Activated naive CD4-positive, alpha-beta T cell treated with anti-CD3 and anti-CD28 coated beads, Interleukin-2, amount 50 U/mL, for 16 hours (primary cell): ENCODE measurements at regions not wholly inside any gene's neighbourhood (a gene's known extent, or its start where the extent isn't known, plus 50 kb on each side); places are given as distances from the start of the nearest gene placed in this dataset.
A peak's percentile ranks its signal among the peaks of the same experiment; 100 is the strongest.
"Not testable (repeated sequence)": the region's sequence is repeated elsewhere in the genome, so short reads cannot be mapped to it uniquely, and the experiment has no call there.

ENCODE experiments used
- DNase-seq: peaks from one replicate; pipeline ENCODE4 v3.0.0-alpha.2; 2020

DNA sequence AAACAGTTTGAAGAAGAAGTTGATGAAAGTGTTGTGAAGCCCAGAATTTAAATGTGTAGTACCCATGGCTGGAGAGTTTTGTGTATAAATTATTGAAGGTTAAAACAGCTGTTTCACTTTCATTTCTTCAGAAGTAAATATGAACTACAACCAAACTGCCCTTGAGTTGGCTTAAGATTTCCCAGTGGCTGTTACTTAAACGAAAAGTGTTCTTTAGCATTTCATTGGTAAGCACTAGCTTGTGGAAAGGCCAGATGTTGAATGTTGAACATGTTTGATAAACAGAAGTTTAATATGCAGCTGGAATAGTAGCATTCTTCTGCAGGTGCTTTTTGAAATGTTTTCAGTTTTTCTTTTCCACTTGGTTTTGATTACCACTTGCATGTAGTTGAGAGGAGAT lies 83.2 kb upstream of the TNRC6B start:
- no peak for DNase-seq

DNA sequence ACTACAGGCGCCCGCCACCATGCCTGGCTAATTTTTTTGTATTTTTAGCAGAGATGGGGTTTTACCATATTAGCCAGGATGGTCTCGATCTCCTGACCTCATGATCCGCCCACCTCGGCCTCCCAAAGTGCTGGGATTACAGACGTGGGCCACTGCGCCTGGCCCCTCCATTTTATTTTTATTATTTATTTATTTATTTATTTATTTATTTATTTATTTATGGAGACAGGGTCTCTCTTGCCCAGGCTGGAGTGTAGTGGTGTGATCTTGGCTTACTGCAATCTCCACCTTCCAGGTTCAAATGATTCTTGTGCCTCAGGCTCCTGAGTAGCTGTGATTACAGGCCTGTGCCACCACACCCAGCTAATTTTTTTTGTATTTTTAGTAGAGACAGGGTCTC lies 77.8 kb upstream of the TNRC6B start:
- DNase-seq, result not testable (repeated sequence)

- DNase-seq, result no peak
These were observed 72.0 kb upstream of the TNRC6B start for GRCh38 chr22:40105755-40106154.

DNA sequence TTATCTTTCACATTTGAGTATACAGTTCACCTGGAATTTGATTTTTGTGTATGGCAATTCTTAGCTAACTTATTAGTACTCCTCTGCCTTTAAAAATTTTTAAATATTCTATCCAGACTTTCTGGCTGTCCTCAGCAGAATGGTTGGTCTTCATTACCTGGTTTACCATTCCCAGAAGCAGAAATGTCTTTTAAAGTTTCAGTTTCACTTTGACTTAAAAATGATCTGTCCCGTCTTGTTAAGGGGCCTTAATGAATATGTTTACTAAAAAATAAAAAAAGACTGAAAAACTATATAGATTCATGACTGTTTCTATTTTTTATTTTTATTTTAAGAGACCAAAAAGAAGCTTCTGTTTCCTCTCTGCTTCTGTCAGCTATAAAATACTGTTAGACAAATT lies 70.5 kb upstream of the TNRC6B start:
- DNase-seq, result no peak

DNA sequence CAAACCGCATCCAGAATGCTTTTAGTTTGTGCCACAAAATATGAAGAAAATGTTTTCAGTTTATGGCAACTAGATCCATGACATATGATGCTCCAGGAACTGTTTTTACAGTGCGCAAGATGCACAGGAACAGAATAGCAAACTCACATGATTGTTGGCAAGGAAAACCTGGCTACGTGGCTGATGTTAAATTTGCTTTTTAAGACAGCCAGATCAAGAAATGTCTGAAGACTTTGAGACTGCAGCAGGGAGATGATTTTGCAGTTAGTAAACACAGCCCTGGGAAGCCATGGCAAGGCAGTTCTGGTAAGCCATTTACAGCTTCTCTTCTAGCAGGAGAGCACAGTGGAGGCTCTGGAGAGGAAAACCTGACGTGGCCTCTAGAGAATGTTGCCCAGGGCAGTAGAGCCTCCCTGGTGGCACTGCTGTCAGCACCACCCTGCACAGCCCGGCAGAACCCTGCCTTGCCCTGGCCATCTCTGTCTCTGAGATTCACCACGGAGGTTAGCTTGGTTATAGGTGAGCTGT lies 69.8 kb upstream of the TNRC6B start:
- peak; percentile 15 for DNase-seq

GRCh38 chr22:40108396-40108795 lies 69.3 kb upstream of the TNRC6B start:
- no peak for DNase-seq

- DNase-seq, result not testable (repeated sequence)
These were observed 68.8 kb upstream of the TNRC6B start for GRCh38 chr22:40108926-40109325.

GRCh38 chr22:40111451-40111850 lies 66.3 kb upstream of the TNRC6B start:
- no peak for DNase-seq

GRCh38 chr22:40112595-40112994 lies 65.1 kb upstream of the TNRC6B start:
- DNase-seq, result no peak

DNA sequence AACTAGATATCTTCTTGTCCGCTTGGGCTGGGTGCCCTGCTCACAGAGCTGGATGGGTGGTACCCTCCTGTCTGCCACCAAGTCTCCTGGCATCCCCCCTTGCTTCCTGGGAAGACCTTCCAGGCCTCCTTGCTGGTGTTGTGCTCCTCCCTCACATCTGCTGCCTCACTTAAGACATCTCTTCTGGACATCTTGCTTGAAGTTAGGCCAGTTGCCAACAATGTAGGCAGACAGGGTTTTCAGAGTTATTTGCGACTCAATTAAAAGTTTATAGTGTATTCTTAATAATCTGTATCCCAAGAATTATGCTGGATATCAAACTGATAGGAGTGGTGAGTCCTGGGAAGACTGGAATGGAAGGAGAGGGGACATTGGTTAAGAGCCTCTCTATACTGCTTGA lies 64.0 kb upstream of the TNRC6B start:
- no peak for DNase-seq

DNA sequence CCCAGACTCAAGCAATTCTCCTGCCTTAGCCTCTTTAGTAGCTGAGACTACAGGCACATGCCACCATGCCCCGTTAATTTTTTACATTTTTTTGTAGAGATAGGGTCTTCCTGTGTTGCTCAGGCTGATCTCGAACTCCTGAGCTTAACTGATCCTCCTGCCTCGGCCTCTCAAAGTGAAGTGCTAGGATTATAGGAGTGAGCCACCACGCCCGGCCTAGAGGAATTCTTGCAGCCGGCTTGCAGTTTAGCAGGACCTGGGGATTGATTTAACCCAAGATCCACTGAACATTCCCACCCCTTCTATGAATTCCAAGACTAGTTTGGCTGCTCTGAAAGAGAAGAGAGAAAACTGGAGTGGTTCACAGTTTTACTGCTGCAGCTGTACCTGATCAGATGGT lies 63.3 kb upstream of the TNRC6B start:
- no peak for DNase-seq

DNA sequence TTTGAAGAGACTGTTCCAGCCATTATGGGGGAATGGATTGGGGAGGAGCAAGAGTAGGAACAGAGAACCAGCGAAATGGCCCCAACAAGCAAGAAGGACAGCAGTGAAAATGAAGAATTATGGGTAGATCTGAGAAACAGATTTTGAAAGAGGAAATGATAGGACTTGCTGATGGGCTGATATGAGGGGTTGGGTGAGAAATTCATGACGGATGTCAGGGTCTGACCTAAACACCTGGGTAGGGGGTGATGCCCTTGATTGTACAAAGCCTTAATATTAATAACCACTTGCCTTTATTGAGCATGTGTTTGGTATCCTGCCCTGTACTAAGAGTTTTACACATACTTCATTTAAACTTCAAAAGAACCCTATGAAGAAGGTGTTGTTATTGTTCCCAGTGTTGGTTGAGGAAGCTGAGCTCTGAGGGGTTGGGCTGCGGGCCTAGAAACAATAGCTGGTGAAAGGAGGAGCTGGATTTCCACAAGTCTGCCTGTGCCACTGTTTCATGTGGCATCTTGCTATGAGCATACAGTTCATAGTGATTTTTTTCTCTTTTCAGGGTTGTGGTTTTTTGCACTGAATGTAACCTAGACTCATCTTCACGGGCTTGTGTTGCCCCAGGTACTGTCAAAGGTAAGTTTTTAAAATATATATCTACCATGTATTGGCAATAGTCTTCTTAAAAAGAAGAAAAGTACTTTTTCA lies 61.1 kb upstream of the TNRC6B start:
- DNase-seq, result peak; percentile 25

GRCh38 chr22:40118979-40119378 lies 58.7 kb upstream of the TNRC6B start:
- no peak for DNase-seq

- DNase-seq, result no peak
These were observed 56.9 kb upstream of the TNRC6B start for GRCh38 chr22:40120848-40121247.

- no peak for DNase-seq
These were observed 56.3 kb upstream of the TNRC6B start for GRCh38 chr22:40121461-40121860.

- DNase-seq, result no peak
These were observed 54.9 kb upstream of the TNRC6B start for GRCh38 chr22:40122792-40123191.

- DNase-seq, result no peak
These were observed 54.3 kb upstream of the TNRC6B start for GRCh38 chr22:40123387-40123786.
